MM.1S (cell line): ENCODE measurements at regions not wholly inside any gene's neighbourhood (a gene's known extent, or its start where the extent isn't known, plus 50 kb on each side); places are given as distances from the start of the nearest gene placed in this dataset.

Source experiments
- EZH2 ChIP-seq: fragments of 300-600 bp; sonication (generic); optimal IDR thresholded peaks from 2 replicates; pipeline ENCODE3; 2017; ENCODE audit warnings: low read depth, mild to moderate bottlenecking, antibody characterized with exemption, low read length, mixed read lengths
- EZH2phosphoT487 ChIP-seq: fragments of 300-600 bp; sonication (generic); IDR thresholded peaks from 2 replicates; pipeline ENCODE4 v1.6.1; 2018; ENCODE audit warnings: antibody characterized with exemption, low read length
- TF ChIP-seq, protein P1 (sequence below): fragments of 300-600 bp; sonication (generic); IDR thresholded peaks from 2 replicates; pipeline ENCODE4 v1.5.1; 2016; ENCODE audit warnings: antibody characterized with exemption, low read length, mixed read lengths

DNA sequence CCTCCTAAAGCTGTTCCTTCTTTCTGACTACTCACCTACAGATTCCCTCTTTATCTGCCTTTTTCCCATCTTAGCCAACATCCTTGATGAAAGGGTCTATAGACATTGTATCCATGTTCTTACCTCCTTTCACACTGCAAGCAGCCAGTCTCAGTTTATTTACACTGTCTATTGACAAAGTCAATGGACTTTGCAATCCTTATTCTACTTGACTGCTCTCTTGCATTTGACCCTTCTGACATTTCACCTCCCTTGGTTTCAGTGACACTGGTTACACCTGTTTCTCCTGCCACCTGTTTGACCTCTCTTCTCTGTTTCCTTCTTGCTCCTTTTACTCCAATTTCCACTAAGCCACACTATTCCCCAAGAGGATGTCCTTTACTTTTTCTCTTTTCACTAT, 224.0 kb upstream of the SNX7 start:
- TF ChIP-seq, protein P1, sequence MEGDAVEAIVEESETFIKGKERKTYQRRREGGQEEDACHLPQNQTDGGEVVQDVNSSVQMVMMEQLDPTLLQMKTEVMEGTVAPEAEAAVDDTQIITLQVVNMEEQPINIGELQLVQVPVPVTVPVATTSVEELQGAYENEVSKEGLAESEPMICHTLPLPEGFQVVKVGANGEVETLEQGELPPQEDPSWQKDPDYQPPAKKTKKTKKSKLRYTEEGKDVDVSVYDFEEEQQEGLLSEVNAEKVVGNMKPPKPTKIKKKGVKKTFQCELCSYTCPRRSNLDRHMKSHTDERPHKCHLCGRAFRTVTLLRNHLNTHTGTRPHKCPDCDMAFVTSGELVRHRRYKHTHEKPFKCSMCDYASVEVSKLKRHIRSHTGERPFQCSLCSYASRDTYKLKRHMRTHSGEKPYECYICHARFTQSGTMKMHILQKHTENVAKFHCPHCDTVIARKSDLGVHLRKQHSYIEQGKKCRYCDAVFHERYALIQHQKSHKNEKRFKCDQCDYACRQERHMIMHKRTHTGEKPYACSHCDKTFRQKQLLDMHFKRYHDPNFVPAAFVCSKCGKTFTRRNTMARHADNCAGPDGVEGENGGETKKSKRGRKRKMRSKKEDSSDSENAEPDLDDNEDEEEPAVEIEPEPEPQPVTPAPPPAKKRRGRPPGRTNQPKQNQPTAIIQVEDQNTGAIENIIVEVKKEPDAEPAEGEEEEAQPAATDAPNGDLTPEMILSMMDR = no peak
- TF ChIP-seq EZH2 = no peak
- no peak for TF ChIP-seq EZH2phosphoT487
